Liver (tissue), 8 donors: ENCODE measurements at regions not wholly inside any gene's neighbourhood (a gene's known extent, or its start where the extent isn't known, plus 50 kb on each side); places are given as distances from the start of the nearest gene placed in this dataset.
A peak's percentile ranks its signal among the peaks of the same experiment; 100 is the strongest.

Source experiments
- DNase-seq: peaks from one replicate; pipeline ENCODE4 v3.0.0-alpha.2; 2017; ENCODE audit warnings: low spot score
- H3K27ac ChIP-seq, 2 donors: one replicate each; pipeline ENCODE4 v1.7.0; 2013; ENCODE audit warnings: inconsistent platforms in 2 of 2, low read length in 2 of 2, control low read depth in 1 of 2, low read depth in 1 of 2, mild to moderate bottlenecking in 1 of 2
- H3K27me3 ChIP-seq, 4 donors: one replicate each; pipeline versions ENCODE4 v1.6.1 to v1.7.0; 2013; ENCODE audit warnings: low read length in 3 of 4, inconsistent platforms in 1 of 4, mild to moderate bottlenecking in 1 of 4, moderate library complexity in 1 of 4; ENCODE audit not compliant: control insufficient read depth in 4 of 4, insufficient read depth in 4 of 4
- H3K36me3 ChIP-seq, 4 donors: one replicate each; pipeline versions ENCODE4 v1.6.1 to v1.7.0; 2013; ENCODE audit warnings: low read length in 3 of 4, mild to moderate bottlenecking in 3 of 4, low read depth in 1 of 4, moderate library complexity in 1 of 4; ENCODE audit not compliant: control insufficient read depth in 4 of 4, insufficient read depth in 3 of 4
- H3K4me1 ChIP-seq, 4 donors: one replicate each; pipeline versions ENCODE4 v1.6.1 to v1.7.0; 2013; ENCODE audit warnings: low read length in 3 of 4, mild to moderate bottlenecking in 3 of 4, moderate library complexity in 1 of 4; ENCODE audit not compliant: control insufficient read depth in 4 of 4, insufficient read depth in 4 of 4
- H3K4me3 ChIP-seq, 3 donors: one replicate each; pipeline versions ENCODE4 v1.6.1 to v1.7.0; 2013; ENCODE audit warnings: low read length in 3 of 3, control low read depth in 1 of 3, low read depth in 1 of 3, mild to moderate bottlenecking in 1 of 3
- H3K9ac ChIP-seq, 2 donors: one replicate each; pipeline ENCODE4 v1.7.0; 2013; ENCODE audit warnings: low read length in 2 of 2, mild to moderate bottlenecking in 2 of 2, moderate library complexity in 2 of 2, control low read depth in 1 of 2, low read depth in 1 of 2
- H3K9me3 ChIP-seq, 4 donors: one replicate each; pipeline versions ENCODE4 v1.6.1 to v1.7.0; 2013; ENCODE audit warnings: low read length in 3 of 4; ENCODE audit not compliant: control insufficient read depth in 4 of 4
- ATF3 ChIP-seq: IDR thresholded peaks from 2 replicates; pipeline ENCODE4 v1.6.1; 2016; ENCODE audit warnings: antibody characterized with exemption
- CTCF ChIP-seq: fragments of 150-350 bp; IDR thresholded peaks from 2 replicates; pipeline ENCODE4 v1.5.1; 2017; ENCODE audit warnings: improper control_type of control experiment, low read depth, low read length; ENCODE audit not compliant: missing input control
- EGR1 ChIP-seq, 2 donors: IDR thresholded peaks; 2 replicates each; pipeline ENCODE4 v1.6.1; 2016 to 2018; ENCODE audit warnings: antibody characterized with exemption in 2 of 2, low read depth in 2 of 2
- FOXA1 ChIP-seq: IDR thresholded peaks from 2 replicates; pipeline ENCODE4 v1.6.1; 2016; ENCODE audit warnings: antibody characterized with exemption
- FOXA2 ChIP-seq: IDR thresholded peaks from 2 replicates; pipeline ENCODE4 v1.6.1; 2016; ENCODE audit warnings: antibody characterized with exemption
- GABPA ChIP-seq, 2 donors: IDR thresholded peaks in 1 of 2; conservative IDR thresholded peaks in 1 of 2; 2 replicates each; pipeline ENCODE4 v1.6.1; 2016; ENCODE audit warnings: antibody characterized with exemption in 2 of 2, mild to moderate bottlenecking in 1 of 2, moderate library complexity in 1 of 2
- HNF4A ChIP-seq, 2 donors: conservative IDR thresholded peaks; 2 replicates each; pipeline ENCODE4 v1.6.1; 2016; ENCODE audit warnings: antibody characterized with exemption in 2 of 2, mild to moderate bottlenecking in 2 of 2
- HNF4G ChIP-seq: IDR thresholded peaks from 2 replicates; pipeline ENCODE4 v1.6.1; 2016; ENCODE audit warnings: antibody characterized with exemption
- JUND ChIP-seq, 2 donors: IDR thresholded peaks; 2 replicates each; pipeline ENCODE4 v1.6.1; 2016; ENCODE audit warnings: antibody characterized with exemption in 2 of 2
- MAX ChIP-seq: IDR thresholded peaks from 2 replicates; pipeline ENCODE4 v1.6.1; 2016; ENCODE audit warnings: antibody characterized with exemption
- NR2F2 ChIP-seq: IDR thresholded peaks from 2 replicates; pipeline ENCODE4 v1.6.1; 2016; ENCODE audit warnings: antibody characterized with exemption
- RAD21 ChIP-seq, 2 donors: IDR thresholded peaks; 2 replicates each; pipeline ENCODE4 v1.6.1; 2016; ENCODE audit warnings: antibody characterized with exemption in 2 of 2, mild to moderate bottlenecking in 2 of 2
- REST ChIP-seq: IDR thresholded peaks from 2 replicates; pipeline ENCODE4 v1.6.1; 2016; ENCODE audit warnings: antibody characterized with exemption, mild to moderate bottlenecking
- RXRA ChIP-seq, 2 donors: IDR thresholded peaks; 2 replicates each; pipeline ENCODE4 v1.6.1; 2017 to 2018; ENCODE audit warnings: antibody characterized with exemption in 2 of 2, mild to moderate bottlenecking in 1 of 2
- SP1 ChIP-seq: IDR thresholded peaks from 2 replicates; pipeline ENCODE4 v1.6.1; 2018; ENCODE audit warnings: antibody characterized with exemption, mild to moderate bottlenecking
- TAF1 ChIP-seq: conservative IDR thresholded peaks from 2 replicates; pipeline ENCODE4 v1.6.1; 2016; ENCODE audit warnings: antibody characterized with exemption, mild to moderate bottlenecking
- YY1 ChIP-seq: IDR thresholded peaks from 2 replicates; pipeline ENCODE4 v1.6.1; 2016; ENCODE audit warnings: antibody characterized with exemption, mild to moderate bottlenecking
- ZBTB33 ChIP-seq: IDR thresholded peaks from 2 replicates; pipeline ENCODE4 v1.6.1; 2016; ENCODE audit warnings: antibody characterized with exemption
- WGBS: extraction: QIAGEN DNeasy Blood & Tissue Kit; methylation state at CpG from one replicate; pipeline ENCODE4 v1.1.7; 2013; 5-methylcytosine and 5-hydroxymethylcytosine counted together
- donor health status: healthy.
- donor health status: healthy.
- donor health status: healthy.
- donor health status: healthy.
- donor health status: healthy.

GRCh38 chr5:39639618-39640089 lies 214.9 kb upstream of the DAB2 start:
- Histone ChIP-seq H3K4me3 (no peak overlapping the region), H3K27me3 (no peaks in the 10 kb centered on the region), H3K9ac (no peak overlapping the region), H3K27ac (no peak overlapping the region), H3K9me3 (peaks cover 0 to 3% (median 0%) of the 10 kb centered on the region in 4 donors), H3K4me1 (peaks cover 0 to 1% (median 0%) of the 10 kb centered on the region in 4 donors), H3K36me3 (no peaks in the 10 kb centered on the region)
- WGBS, result 58% methylated on average over 3 of the region's 3 CpGs
- TF ChIP-seq RXRA (IDR thresholded peaks at IDR 0.05) (peak; percentile 72 to 82), GABPA (IDR thresholded peaks at IDR 0.05 in 1 of 2, conservative IDR thresholded peaks at IDR 0.05 in 1 of 2) (peak; percentile 15 to 26), EGR1 (IDR thresholded peaks at IDR 0.05; ENCODE audit: low read depth in 2 of 2) (no peak), RAD21 (IDR thresholded peaks at IDR 0.05) (no peak), NR2F2 (no peak), MAX (no peak), FOXA1 (peak; percentile 8), SP1 (peak; percentile 79), ZBTB33 (no peak), CTCF (no peak), REST (no peak), FOXA2 (peak; percentile 62), ATF3 (no peak), HNF4G (peak; percentile 13), TAF1 (no peak), JUND (IDR thresholded peaks at IDR 0.05) (peak in 1 of 2 donors; percentile 43), YY1 (peak; percentile 16), HNF4A (conservative IDR thresholded peaks at IDR 0.05) (peak; percentile 31 to 49)
- no peak for DNase-seq
